ENCODE measurements at regions not wholly inside any gene's neighbourhood (a gene's known extent, or its start where the extent isn't known, plus 50 kb on each side); places are given as distances from the start of the nearest gene placed in this dataset.
"Not testable (repeated sequence)": the region's sequence is repeated elsewhere in the genome, so short reads cannot be mapped to it uniquely, and the experiment has no call there.

DNA sequence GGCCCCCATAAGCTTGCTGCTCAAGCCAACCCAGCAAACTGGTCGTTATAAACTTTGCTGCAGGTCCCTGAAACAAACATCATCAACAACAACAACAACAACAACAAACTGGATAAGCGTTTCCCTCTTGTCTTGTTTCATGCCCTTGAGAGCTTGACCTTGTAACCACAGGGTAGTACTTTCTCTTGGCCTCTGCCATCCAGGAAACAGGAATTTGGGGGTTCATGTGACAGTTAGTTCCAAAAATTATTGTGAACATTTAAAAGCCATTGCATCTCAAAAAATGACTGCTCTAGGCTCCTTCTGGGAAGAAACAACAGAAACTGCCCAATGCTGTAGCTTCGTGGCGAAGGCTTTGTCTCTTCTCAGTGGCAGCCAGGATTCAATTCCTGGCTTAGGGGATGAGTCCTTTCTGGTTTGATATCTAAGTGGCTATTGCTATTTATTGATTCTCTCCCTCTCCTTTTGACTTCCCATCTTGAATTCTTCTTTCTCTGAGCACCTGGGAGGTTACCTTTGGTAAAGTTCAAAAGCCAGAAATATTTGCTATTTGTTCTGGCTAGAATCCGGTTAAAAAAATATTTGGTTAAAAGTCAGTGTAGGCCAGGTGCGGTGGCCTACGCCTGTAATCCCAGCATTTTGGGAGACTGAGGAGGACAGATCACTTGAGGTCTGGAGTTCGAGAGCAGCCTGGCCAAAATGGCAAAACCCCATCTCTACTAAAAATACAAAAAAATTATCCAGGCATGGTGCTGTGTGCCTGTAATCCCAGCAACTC lies 52.0 kb upstream of the CPM start:
- Histone ChIP-seq H3K36me3 (ENCODE audit: control insufficient read depth in 2 of 2, insufficient read depth in 2 of 2, low read length in 1 of 2) (no peaks in the 10 kb centered on the region), H3K4me1 (ENCODE audit: control insufficient read depth in 2 of 2, insufficient read depth in 2 of 2, low read length in 2 of 2) (no peaks in the 10 kb centered on the region), H3K27me3 (ENCODE audit: control insufficient read depth in 2 of 2, insufficient read depth in 1 of 2, low read length in 1 of 2) (no peaks in the 10 kb centered on the region), H3K9me3 (ENCODE audit: control insufficient read depth in 2 of 2, insufficient read depth in 1 of 2, low read length in 1 of 2) (peaks cover 0 to 5% of the 10 kb centered on the region in 2 donors), H3K27ac (ENCODE audit: low read depth in 1 of 2, low read length in 1 of 2) (no peak overlapping the region), H3K4me3 (ENCODE audit: low read length in 2 of 2) (no peak overlapping the region)
- 92% methylated on average over 8 of the region's 8 CpGs for WGBS
- no peak for DNase-seq (ENCODE audit: low read depth in 6 of 9, low spot score in 9 of 9)

DNA sequence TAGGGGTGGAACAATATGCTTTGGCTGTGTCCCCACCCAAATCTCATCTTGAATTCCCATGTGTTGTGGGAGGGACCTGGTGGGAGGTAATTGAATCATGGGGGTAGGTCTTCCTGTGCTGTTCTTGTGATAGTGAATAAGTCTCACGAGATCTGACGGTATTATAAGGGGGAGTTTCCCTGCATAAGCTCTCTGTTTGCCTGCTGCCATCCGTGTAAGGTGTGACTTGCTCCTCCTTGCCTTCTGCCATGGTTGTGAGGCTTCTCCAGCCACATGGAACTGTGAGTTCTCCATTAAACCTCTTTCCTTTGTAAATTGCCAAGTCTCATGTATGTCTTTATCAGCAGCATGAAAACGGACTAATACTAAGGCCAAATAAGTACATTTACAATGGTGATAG lies 64.6 kb upstream of the CPM start:
- not testable (repeated sequence) for H3K4me3 ChIP-seq (ENCODE audit: low read length in 2 of 2); H3K27ac ChIP-seq (ENCODE audit: low read depth in 1 of 2, low read length in 1 of 2); H3K36me3 ChIP-seq (ENCODE audit: control insufficient read depth in 2 of 2, insufficient read depth in 2 of 2, low read length in 1 of 2); H3K27me3 ChIP-seq (ENCODE audit: control insufficient read depth in 2 of 2, insufficient read depth in 1 of 2, low read length in 1 of 2); DNase-seq (ENCODE audit: low read depth in 6 of 9, low spot score in 9 of 9); H3K4me1 ChIP-seq (ENCODE audit: control insufficient read depth in 2 of 2, insufficient read depth in 2 of 2, low read length in 2 of 2); H3K9me3 ChIP-seq (ENCODE audit: control insufficient read depth in 2 of 2, insufficient read depth in 1 of 2, low read length in 1 of 2)
- WGBS: 98% methylated on average over 4 of the region's 4 CpGs

DNA sequence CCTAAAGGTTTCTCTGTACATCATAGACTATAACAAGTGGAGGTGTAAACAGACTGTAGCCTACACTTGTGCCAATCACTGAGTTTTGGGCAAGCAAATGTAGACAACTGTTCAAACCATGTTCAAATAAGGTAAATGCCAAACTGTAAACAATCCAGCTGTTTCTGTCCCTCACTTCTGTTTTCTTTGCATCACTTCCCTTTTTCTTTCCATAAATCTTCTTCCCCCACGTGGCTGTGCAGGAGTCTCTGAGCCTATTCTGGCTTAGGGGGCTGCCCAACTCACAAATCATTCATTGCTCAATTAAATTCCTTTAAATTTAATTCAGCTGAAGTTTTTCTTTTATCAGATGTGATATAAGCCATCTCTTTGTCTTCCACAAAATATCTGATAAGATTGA lies 65.1 kb upstream of the CPM start:
- H3K4me3 ChIP-seq (ENCODE audit: low read length in 2 of 2): no peak overlapping the region
- H3K27ac ChIP-seq (ENCODE audit: low read depth in 1 of 2, low read length in 1 of 2): no peak overlapping the region
- no peaks in the 10 kb centered on the region for H3K4me1 ChIP-seq (ENCODE audit: control insufficient read depth in 2 of 2, insufficient read depth in 2 of 2, low read length in 2 of 2)
- H3K27me3 ChIP-seq (ENCODE audit: control insufficient read depth in 2 of 2, insufficient read depth in 1 of 2, low read length in 1 of 2): no peaks in the 10 kb centered on the region
- H3K36me3 ChIP-seq (ENCODE audit: control insufficient read depth in 2 of 2, insufficient read depth in 2 of 2, low read length in 1 of 2): no peaks in the 10 kb centered on the region
- 13% methylated on average over 1 of the region's 1 CpG for WGBS
- no peak for DNase-seq (ENCODE audit: low read depth in 6 of 9, low spot score in 9 of 9)
- H3K9me3 ChIP-seq (ENCODE audit: control insufficient read depth in 2 of 2, insufficient read depth in 1 of 2, low read length in 1 of 2): no peaks in the 10 kb centered on the region

DNA sequence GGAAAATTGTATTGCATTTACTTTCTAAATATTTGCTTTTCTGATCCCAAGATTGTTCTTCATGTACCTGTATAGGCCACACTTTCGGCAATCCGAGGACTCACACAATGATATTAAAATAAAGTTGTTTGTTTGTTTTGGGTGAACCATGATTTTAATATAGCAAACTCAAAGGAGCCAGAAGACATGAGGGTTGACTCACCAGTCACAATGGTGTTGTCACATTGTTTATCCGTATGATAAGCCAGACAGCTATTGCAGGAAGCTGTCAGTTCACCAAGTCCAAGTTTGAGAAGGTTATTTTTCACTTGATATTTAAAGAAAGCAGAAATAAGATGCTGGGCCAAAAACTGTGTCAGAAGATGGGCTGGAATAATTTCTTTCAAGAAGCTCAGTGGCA lies 67.1 kb upstream of the CPM start:
- DNase-seq (ENCODE audit: low read depth in 6 of 9, low spot score in 9 of 9): no peak
- no peaks in the 10 kb centered on the region for H3K36me3 ChIP-seq (ENCODE audit: control insufficient read depth in 2 of 2, insufficient read depth in 2 of 2, low read length in 1 of 2)
- H3K27ac ChIP-seq (ENCODE audit: low read depth in 1 of 2, low read length in 1 of 2): no peak overlapping the region
- no peaks in the 10 kb centered on the region for H3K27me3 ChIP-seq (ENCODE audit: control insufficient read depth in 2 of 2, insufficient read depth in 1 of 2, low read length in 1 of 2)
- WGBS: 96% methylated on average over 3 of the region's 3 CpGs
- H3K4me1 ChIP-seq (ENCODE audit: control insufficient read depth in 2 of 2, insufficient read depth in 2 of 2, low read length in 2 of 2): no peaks in the 10 kb centered on the region
- H3K4me3 ChIP-seq (ENCODE audit: low read length in 2 of 2): no peak overlapping the region
- H3K9me3 ChIP-seq (ENCODE audit: control insufficient read depth in 2 of 2, insufficient read depth in 1 of 2, low read length in 1 of 2): no peaks in the 10 kb centered on the region

DNA sequence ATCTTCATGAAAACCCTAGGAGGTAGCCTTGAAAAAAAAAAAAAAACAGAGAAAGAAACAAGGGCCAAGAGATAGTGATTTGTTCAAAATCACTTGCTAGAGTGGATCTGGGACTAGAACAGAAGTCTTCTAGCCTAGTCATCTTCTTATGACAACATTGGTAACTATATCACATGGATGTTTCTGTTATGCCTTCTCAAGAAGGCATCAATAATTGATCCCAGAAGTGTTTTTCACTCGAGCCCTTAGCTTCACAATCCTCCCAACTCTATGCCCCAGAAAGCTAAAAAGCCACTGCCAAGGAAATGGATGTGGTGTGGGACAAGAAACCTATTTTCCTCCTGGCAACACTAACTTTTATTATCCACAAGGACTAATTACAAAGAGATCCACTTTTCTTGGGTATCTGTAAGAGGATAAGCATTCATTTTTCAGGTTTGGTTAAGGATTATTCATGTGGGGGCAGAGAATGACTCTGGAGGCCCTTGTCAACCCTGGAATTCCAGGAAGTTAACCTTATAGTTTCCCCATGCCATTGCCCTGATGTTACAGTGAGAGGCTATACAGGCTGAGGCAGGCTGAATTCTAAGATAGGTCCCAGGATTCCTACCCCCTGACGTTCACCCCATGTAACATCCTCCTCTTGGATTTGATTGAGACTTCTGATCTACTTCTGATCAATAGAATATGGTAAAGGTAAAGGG lies 67.7 kb upstream of the CPM start:
- H3K27me3 ChIP-seq (ENCODE audit: control insufficient read depth in 2 of 2, insufficient read depth in 1 of 2, low read length in 1 of 2): no peaks in the 10 kb centered on the region
- no peaks in the 10 kb centered on the region for H3K36me3 ChIP-seq (ENCODE audit: control insufficient read depth in 2 of 2, insufficient read depth in 2 of 2, low read length in 1 of 2)
- DNase-seq (ENCODE audit: low read depth in 6 of 9, low spot score in 9 of 9): no peak

DNA sequence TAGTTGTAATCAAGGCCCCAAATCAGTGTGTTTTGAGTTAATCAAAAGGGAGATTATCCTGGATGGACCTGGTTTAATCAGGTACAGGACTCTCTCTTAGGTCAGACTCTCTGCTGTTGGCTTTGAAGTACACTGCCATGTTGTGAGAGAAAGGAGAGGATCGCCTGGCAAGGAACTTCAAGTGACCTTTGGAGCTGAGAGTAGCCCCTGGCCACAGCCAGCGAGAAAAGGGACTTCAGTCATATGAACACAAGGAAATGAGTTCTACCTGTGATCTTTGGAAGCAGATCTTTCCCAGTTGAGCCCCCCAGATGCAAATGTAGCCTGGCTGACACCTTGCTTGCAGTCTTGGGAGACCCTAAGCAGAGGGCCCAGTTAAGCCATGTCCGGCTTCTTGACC lies 68.3 kb upstream of the CPM start:
- no peak for DNase-seq (ENCODE audit: low read depth in 6 of 9, low spot score in 9 of 9)
- H3K4me3 ChIP-seq (ENCODE audit: low read length in 2 of 2): no peak overlapping the region
- H3K9me3 ChIP-seq (ENCODE audit: control insufficient read depth in 2 of 2, insufficient read depth in 1 of 2, low read length in 1 of 2): no peaks in the 10 kb centered on the region
- no peaks in the 10 kb centered on the region for H3K27me3 ChIP-seq (ENCODE audit: control insufficient read depth in 2 of 2, insufficient read depth in 1 of 2, low read length in 1 of 2)
- WGBS: 96% methylated on average over 3 of the region's 3 CpGs
- H3K36me3 ChIP-seq (ENCODE audit: control insufficient read depth in 2 of 2, insufficient read depth in 2 of 2, low read length in 1 of 2): no peaks in the 10 kb centered on the region
- no peak overlapping the region for H3K27ac ChIP-seq (ENCODE audit: low read depth in 1 of 2, low read length in 1 of 2)
- H3K4me1 ChIP-seq (ENCODE audit: control insufficient read depth in 2 of 2, insufficient read depth in 2 of 2, low read length in 2 of 2): no peaks in the 10 kb centered on the region

More for the DNA sequence above, 67.7 kb upstream of the CPM start:
- WGBS: 85% methylated on average over 2 of the region's 2 CpGs
- no peak overlapping the region for H3K27ac ChIP-seq (ENCODE audit: low read depth in 1 of 2, low read length in 1 of 2)
- no peak overlapping the region for H3K4me3 ChIP-seq (ENCODE audit: low read length in 2 of 2)
- no peaks in the 10 kb centered on the region for H3K9me3 ChIP-seq (ENCODE audit: control insufficient read depth in 2 of 2, insufficient read depth in 1 of 2, low read length in 1 of 2)
- H3K4me1 ChIP-seq (ENCODE audit: control insufficient read depth in 2 of 2, insufficient read depth in 2 of 2, low read length in 2 of 2): no peaks in the 10 kb centered on the region

DNA sequence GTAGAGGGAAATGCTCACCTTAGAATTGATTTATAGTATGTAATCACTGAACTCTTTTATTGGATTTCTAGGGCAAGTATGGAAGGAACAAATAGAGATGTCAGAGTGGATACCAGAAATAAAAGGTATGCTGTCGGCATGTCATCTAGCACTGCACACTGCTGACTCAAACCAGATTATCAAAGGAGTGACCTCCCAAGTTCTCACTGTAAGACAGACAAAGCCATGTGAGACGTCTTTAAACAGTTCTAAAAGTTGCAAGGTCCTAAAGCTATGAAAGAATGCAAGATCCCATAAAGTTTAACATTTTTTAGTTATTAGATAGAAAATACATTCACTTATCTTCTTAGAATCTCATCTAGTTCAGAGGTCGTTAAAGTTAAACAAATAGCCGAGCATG lies 70.0 kb upstream of the CPM start:
- H3K9me3 ChIP-seq (ENCODE audit: control insufficient read depth in 2 of 2, insufficient read depth in 1 of 2, low read length in 1 of 2): no peaks in the 10 kb centered on the region
- no peak overlapping the region for H3K4me3 ChIP-seq (ENCODE audit: low read length in 2 of 2)
- H3K27me3 ChIP-seq (ENCODE audit: control insufficient read depth in 2 of 2, insufficient read depth in 1 of 2, low read length in 1 of 2): no peaks in the 10 kb centered on the region
- WGBS: 98% methylated on average over 4 of the region's 4 CpGs
- H3K36me3 ChIP-seq (ENCODE audit: control insufficient read depth in 2 of 2, insufficient read depth in 2 of 2, low read length in 1 of 2): no peaks in the 10 kb centered on the region
- H3K27ac ChIP-seq (ENCODE audit: low read depth in 1 of 2, low read length in 1 of 2): no peak overlapping the region
- peaks cover 0 to 6% of the 10 kb centered on the region in 2 donors for H3K4me1 ChIP-seq (ENCODE audit: control insufficient read depth in 2 of 2, insufficient read depth in 2 of 2, low read length in 2 of 2)
- no peak for DNase-seq (ENCODE audit: low read depth in 6 of 9, low spot score in 9 of 9)

DNA sequence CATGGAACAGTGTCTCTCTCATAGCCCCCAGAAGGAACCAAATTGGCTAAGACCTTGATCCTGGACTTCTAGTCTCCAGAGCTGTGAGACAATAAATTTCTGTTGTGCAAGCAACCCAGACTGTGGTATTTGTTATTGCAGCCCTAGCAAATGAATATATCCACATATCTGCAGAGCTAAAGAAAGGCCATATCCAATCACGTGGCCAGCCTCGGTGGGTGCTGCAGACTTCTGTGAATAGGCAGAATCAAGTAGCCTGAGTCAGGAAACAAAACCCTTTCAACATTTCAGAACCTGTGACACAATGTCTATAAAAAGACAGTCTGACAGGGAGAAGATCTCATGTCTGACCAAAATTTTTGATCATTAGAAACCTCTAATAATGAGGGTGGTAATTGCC lies 71.0 kb upstream of the CPM start:
- Histone ChIP-seq H3K27ac (ENCODE audit: low read depth in 1 of 2, low read length in 1 of 2) (no peak overlapping the region), H3K4me3 (ENCODE audit: low read length in 2 of 2) (no peak overlapping the region), H3K4me1 (ENCODE audit: control insufficient read depth in 2 of 2, insufficient read depth in 2 of 2, low read length in 2 of 2) (peaks cover 0 to 6% of the 10 kb centered on the region in 2 donors), H3K27me3 (ENCODE audit: control insufficient read depth in 2 of 2, insufficient read depth in 1 of 2, low read length in 1 of 2) (no peaks in the 10 kb centered on the region), H3K36me3 (ENCODE audit: control insufficient read depth in 2 of 2, insufficient read depth in 2 of 2, low read length in 1 of 2) (no peaks in the 10 kb centered on the region), H3K9me3 (ENCODE audit: control insufficient read depth in 2 of 2, insufficient read depth in 1 of 2, low read length in 1 of 2) (no peaks in the 10 kb centered on the region)
- no peak for DNase-seq (ENCODE audit: low read depth in 6 of 9, low spot score in 9 of 9)
- WGBS: 98% methylated on average over 2 of the region's 2 CpGs

DNA sequence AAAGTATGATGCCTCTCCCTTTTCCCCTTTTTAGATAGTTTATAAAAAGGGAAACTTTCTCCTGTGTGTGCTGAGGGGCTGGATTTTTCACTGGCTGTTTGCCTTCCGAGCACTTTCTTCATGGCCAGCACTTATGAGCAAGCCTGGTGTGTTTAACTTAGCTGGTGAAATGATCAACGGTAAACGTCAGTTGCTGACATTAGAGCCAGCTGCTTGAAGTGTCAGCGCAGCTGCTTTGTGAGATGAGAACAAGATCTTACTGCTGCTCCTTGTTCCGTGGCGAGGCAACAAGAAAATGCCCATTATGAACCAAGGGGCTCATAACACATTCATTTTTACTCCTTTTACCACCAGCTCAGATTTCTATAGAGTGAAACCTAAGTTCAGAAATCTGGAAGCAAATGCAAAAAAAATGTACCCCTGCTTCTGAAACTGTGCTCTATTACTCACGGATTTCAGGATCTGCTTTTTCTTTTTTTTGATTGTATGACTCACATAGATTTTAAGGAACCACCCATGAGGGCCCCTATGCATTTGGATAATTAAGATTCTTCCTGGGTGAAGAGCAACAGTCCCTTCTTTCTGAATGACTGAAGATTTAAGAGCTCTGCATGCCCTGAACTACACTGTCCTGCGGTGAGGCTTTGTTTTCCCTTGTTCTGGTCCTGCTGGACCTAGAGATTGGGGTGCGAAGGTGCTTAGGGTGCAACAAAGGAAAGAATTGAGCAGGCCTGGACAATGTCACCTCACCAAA lies 74.3 kb upstream of the CPM start:
- WGBS: 56% methylated on average over 9 of the region's 9 CpGs
- H3K4me1 ChIP-seq (ENCODE audit: control insufficient read depth in 2 of 2, insufficient read depth in 2 of 2, low read length in 2 of 2): peaks cover 0 to 6% of the 10 kb centered on the region in 2 donors
- DNase-seq (ENCODE audit: low read depth in 6 of 9, low spot score in 9 of 9): peak in 4 of 9 donors; percentile 7 to 47 (median 15)
- no peaks in the 10 kb centered on the region for H3K36me3 ChIP-seq (ENCODE audit: control insufficient read depth in 2 of 2, insufficient read depth in 2 of 2, low read length in 1 of 2)
- H3K27ac ChIP-seq (ENCODE audit: low read depth in 1 of 2, low read length in 1 of 2): peak overlapping the region; percentile 74 to 80
- H3K27me3 ChIP-seq (ENCODE audit: control insufficient read depth in 2 of 2, insufficient read depth in 1 of 2, low read length in 1 of 2): no peaks in the 10 kb centered on the region
- no peaks in the 10 kb centered on the region for H3K9me3 ChIP-seq (ENCODE audit: control insufficient read depth in 2 of 2, insufficient read depth in 1 of 2, low read length in 1 of 2)
- no peak overlapping the region for H3K4me3 ChIP-seq (ENCODE audit: low read length in 2 of 2)
